Adrenal gland (tissue), 9 donors: ENCODE measurements at regions not wholly inside any gene's neighbourhood (a gene's known extent, or its start where the extent isn't known, plus 50 kb on each side); places are given as distances from the start of the nearest gene placed in this dataset.

ENCODE experiments used
- DNase-seq, 7 donors: peaks; one replicate each; pipeline ENCODE4 v3.0.0-alpha.2; 2019 to 2020
- H3K27ac ChIP-seq, 5 donors: fragments of 200-600 bp; sonication (generic) in 4 of 5; 1 replicate in 3 of 5; 2 replicates in 2 of 5; pipeline versions ENCODE4 v1.5.1 to v1.8.0; 2016 to 2020; ENCODE audit warnings: mild to moderate bottlenecking in 1 of 5
- H3K27me3 ChIP-seq: fragments of 200-600 bp; 2 replicates; pipeline ENCODE4 v1.8.0; 2021
- H3K36me3 ChIP-seq, 2 donors: fragments of 200-600 bp; replicated peaks in 1 of 2; 1 replicate in 1 of 2; 2 replicates in 1 of 2; pipeline versions ENCODE4 v1.5.1 to v1.8.0; 2018 to 2022
- H3K4me1 ChIP-seq, 2 donors: fragments of 200-600 bp; replicated peaks in 1 of 2; 1 replicate in 1 of 2; 2 replicates in 1 of 2; pipeline versions ENCODE4 v1.5.1 to v1.8.0; 2018 to 2021
- H3K4me3 ChIP-seq, 4 donors: fragments of 200-600 bp; sonication (generic) in 3 of 4; one replicate each; pipeline ENCODE4 v1.5.1; 2016 to 2018
- H3K9me3 ChIP-seq, 3 donors: fragments of 200-600 bp; sonication (generic) in 1 of 3; replicated peaks in 1 of 3; 1 replicate in 2 of 3; 2 replicates in 1 of 3; pipeline versions ENCODE4 v1.5.1 to v1.8.0; 2016 to 2021
- POLR2A ChIP-seq, 2 donors: fragments of 450-650 bp; IDR thresholded peaks; one replicate each; pipeline ENCODE4 v1.6.1; 2017; ENCODE audit warnings: antibody characterized with exemption in 2 of 2, mild to moderate bottlenecking in 2 of 2, moderate library complexity in 1 of 2
- WGBS, 4 donors: extraction: QIAGEN DNeasy Blood & Tissue Kit in 2 of 4; methylation state at CpG; one replicate each; pipeline versions ENCODE4 v1.1.5 to v1.1.7; 2013 to 2017; 5-methylcytosine and 5-hydroxymethylcytosine counted together
- intact Hi-C, 2 donors: fragments of 100-400 bp; cut with DNase I; formaldehyde crosslinking; loops; one replicate each; pipeline versions ENCODE4 v1.14.1 to v1.15.0; 2022 to 2023
- TF ChIP-seq, protein P1 (sequence below), 6 experiments: fragments of 450-650 bp in 4 of 6; fragments of 200-600 bp in 2 of 6; sonication (generic) in 1 of 6; IDR thresholded peaks; 1 replicate in 5 of 6; 2 replicates in 1 of 6; pipeline versions ENCODE4 v1.5.1 to v1.8.0; 2016 to 2021; ENCODE audit warnings: antibody characterized with exemption in 6 of 6, mild to moderate bottlenecking in 2 of 6, moderate library complexity in 1 of 6
- donor health status: healthy with polysubstance abuse.
- donor health status: Bipolar disorder and iron deficiency.
- donor health status: DM: yes; HTN: yes; CAD: no.
- donor health status: DM: no; HTN: no; CAD: no.
- donor health status: DM: no; HTN: no; CAD: no.

DNA sequence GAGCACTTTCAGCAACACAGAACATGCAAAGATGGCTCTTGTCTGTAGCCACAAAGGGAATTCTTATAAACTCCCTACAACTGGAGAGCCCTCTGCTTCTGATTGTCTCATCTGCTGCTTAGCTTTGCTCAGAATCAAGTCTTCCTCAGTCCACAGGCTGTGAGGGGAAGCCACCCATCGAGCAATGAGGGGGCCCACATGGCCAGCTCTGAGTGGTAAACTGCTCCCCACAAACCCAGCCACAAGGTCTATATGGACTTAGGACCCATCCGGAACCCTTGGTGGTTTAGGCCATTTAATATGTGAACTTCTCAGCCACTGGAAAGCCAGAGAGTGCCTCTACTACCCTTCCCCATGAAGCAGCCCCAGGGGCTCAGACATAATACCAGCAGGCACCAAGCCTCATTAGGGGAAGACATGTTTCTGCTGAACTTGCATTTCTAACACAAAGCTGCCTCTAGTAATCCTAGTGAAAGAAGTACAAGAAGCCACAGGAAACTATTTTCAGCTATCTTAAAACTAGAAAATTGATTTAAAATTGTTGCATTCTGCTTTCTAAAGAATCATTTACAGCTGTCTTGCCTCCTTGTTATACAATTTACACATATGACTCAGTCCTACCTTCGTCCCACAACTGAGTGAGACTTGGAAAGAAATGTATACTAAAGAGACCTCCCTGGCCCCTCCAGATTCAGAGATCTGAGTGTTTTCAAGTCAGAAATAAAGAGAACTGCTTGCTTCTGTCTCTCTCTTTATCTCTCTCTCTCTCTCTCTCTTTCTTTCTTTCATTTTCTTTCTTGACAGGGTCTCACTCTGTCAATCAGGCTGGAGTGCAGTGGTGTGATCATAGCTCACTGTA lies 90.2 kb downstream of the ESM1 start:
- Histone ChIP-seq H3K4me3 (no peak overlapping the region), H3K36me3 (no peaks in the 10 kb centered on the region), H3K4me1 (no peaks in the 10 kb centered on the region), H3K9me3 (no peaks in the 10 kb centered on the region), H3K27me3 (no peaks in the 10 kb centered on the region), H3K27ac (no peak overlapping the region)
- intact Hi-C loops: no loop called here
- DNase-seq: no peak
- 56 to 68% (median 67%) methylated on average over 3 of the region's 3 CpGs for WGBS, 4 donors
- no peak for TF ChIP-seq POLR2A (IDR thresholded peaks at IDR 0.05)
- TF ChIP-seq, protein P1, sequence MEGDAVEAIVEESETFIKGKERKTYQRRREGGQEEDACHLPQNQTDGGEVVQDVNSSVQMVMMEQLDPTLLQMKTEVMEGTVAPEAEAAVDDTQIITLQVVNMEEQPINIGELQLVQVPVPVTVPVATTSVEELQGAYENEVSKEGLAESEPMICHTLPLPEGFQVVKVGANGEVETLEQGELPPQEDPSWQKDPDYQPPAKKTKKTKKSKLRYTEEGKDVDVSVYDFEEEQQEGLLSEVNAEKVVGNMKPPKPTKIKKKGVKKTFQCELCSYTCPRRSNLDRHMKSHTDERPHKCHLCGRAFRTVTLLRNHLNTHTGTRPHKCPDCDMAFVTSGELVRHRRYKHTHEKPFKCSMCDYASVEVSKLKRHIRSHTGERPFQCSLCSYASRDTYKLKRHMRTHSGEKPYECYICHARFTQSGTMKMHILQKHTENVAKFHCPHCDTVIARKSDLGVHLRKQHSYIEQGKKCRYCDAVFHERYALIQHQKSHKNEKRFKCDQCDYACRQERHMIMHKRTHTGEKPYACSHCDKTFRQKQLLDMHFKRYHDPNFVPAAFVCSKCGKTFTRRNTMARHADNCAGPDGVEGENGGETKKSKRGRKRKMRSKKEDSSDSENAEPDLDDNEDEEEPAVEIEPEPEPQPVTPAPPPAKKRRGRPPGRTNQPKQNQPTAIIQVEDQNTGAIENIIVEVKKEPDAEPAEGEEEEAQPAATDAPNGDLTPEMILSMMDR (IDR thresholded peaks at IDR 0.05): no peak

DNA sequence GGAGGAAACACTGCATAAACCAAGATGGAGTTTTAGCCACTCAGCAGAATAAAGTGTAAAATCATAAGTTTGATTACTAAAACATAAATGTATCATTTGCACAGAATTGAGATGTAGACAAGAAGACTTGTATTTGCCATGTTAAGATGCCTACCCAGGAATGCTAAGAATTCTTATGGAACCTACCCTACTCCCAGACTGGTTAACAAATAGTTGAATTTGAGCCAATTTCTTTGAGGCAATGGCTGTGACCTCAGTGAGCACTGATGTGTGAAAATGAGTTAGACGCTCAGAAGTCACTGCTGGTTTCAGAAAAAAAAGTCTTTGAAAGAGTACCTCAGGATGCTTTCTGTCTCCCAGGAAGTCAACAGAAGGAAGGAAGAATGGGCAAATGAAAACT lies 95.6 kb downstream of the ESM1 start:
- TF ChIP-seq, protein P1 (IDR thresholded peaks at IDR 0.05): no peak
- no peak for TF ChIP-seq POLR2A (IDR thresholded peaks at IDR 0.05)
- intact Hi-C loops: no loop called here
- Histone ChIP-seq H3K36me3 (no peaks in the 10 kb centered on the region), H3K4me1 (no peaks in the 10 kb centered on the region), H3K9me3 (no peaks in the 10 kb centered on the region), H3K27ac (no peak overlapping the region), H3K27me3 (no peaks in the 10 kb centered on the region), H3K4me3 (no peak overlapping the region)
- no peak for DNase-seq
- 58 to 66% (median 63%) methylated on average over 1 of the region's 1 CpG for whole genome bisulfite sequencing, 4 donors

DNA sequence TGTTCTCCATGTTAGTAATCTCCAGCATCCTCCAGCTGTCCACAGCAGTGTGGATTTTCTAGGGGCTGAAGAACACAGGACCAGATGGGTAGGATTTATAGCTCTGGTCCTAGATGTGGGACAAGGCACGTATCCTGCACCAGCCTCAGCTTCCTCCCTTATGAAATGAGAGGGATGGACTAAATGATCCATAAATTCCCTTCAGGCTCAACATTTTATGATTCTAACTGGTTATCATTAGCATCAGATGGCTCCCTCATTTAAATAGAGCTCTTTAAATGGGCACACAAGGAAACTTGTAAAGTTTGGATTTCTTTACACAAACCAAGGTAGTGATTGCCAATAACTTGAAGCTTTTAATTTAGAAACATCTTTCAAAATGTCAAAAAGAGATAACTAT lies 97.7 kb downstream of the ESM1 start:
- Histone ChIP-seq H3K4me1 (peaks cover 0 to 9% of the 10 kb centered on the region in 2 donors), H3K27ac (no peak overlapping the region), H3K9me3 (no peaks in the 10 kb centered on the region), H3K27me3 (peaks cover 8% of the 10 kb centered on the region), H3K4me3 (no peak overlapping the region), H3K36me3 (no peaks in the 10 kb centered on the region)
- TF ChIP-seq, protein P1 (IDR thresholded peaks at IDR 0.05): no peak
- 84 to 100% (median 90%) methylated on average over 1 of the region's 1 CpG for WGBS, 4 donors
- intact Hi-C loops: no loop called here
- no peak for DNase-seq

DNA sequence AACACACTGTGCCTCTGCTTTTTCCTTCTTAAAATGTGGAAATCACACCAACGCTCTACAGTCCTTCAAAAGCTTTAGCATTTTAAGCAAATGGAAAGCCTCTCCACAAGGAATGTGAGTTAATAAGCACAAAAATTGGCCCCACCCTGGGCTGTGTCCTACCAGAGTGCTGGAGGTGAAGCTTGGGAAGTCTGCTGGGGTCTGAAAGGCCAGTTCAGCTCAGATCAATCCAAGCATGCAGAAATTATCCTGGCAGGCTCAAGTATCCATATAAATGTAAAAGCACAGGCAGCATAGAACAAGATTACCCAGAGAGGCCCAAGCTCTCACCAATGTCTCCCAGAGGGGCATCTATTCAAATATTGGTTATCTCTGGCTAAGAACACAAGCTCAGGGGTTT lies 98.5 kb downstream of the ESM1 start:
- no peak overlapping the region for H3K4me3 ChIP-seq
- DNase-seq: no peak
- TF ChIP-seq POLR2A (IDR thresholded peaks at IDR 0.05): no peak
- TF ChIP-seq, protein P1 (IDR thresholded peaks at IDR 0.05): no peak
- peaks cover 0 to 9% of the 10 kb centered on the region in 2 donors for H3K4me1 ChIP-seq
- peaks cover 14% of the 10 kb centered on the region for H3K27me3 ChIP-seq
- 86 to 94% (median 90%) methylated on average over 1 of the region's 1 CpG for WGBS, 4 donors
- no peaks in the 10 kb centered on the region for H3K9me3 ChIP-seq
- no peak overlapping the region for H3K27ac ChIP-seq
- intact Hi-C loops: no loop called here
- no peaks in the 10 kb centered on the region for H3K36me3 ChIP-seq
